Suprapubic skin (tissue), 4 donors: ENCODE measurements at regions not wholly inside any gene's neighbourhood (a gene's known extent, or its start where the extent isn't known, plus 50 kb on each side); places are given as distances from the start of the nearest gene placed in this dataset.

Experiments
- EP300 ChIP-seq: sonication (generic); formaldehyde crosslinking; IDR thresholded peaks from one replicate; pipeline ENCODE4 v1.6.1; 2017; ENCODE audit warnings: antibody characterized with exemption
- POLR2A ChIP-seq, 2 donors: fragments of 450-650 bp; IDR thresholded peaks; one replicate each; pipeline ENCODE4 v1.6.1; 2017; ENCODE audit warnings: antibody characterized with exemption in 2 of 2, mild to moderate bottlenecking in 2 of 2, moderate library complexity in 2 of 2
- POLR2AphosphoS5 ChIP-seq, 3 donors: sonication (generic); formaldehyde crosslinking; IDR thresholded peaks; one replicate each; pipeline ENCODE4 v1.6.1; 2017; ENCODE audit warnings: antibody characterized with exemption in 3 of 3
- TF ChIP-seq, protein P1 (sequence below), 2 donors: fragments of 200-600 bp in 1 of 2; fragments of 450-650 bp in 1 of 2; sonication (generic) in 1 of 2; IDR thresholded peaks; one replicate each; pipeline ENCODE4 v1.5.1; 2016 to 2019; ENCODE audit warnings: antibody characterized with exemption in 2 of 2, mild to moderate bottlenecking in 1 of 2, moderate library complexity in 1 of 2

DNA sequence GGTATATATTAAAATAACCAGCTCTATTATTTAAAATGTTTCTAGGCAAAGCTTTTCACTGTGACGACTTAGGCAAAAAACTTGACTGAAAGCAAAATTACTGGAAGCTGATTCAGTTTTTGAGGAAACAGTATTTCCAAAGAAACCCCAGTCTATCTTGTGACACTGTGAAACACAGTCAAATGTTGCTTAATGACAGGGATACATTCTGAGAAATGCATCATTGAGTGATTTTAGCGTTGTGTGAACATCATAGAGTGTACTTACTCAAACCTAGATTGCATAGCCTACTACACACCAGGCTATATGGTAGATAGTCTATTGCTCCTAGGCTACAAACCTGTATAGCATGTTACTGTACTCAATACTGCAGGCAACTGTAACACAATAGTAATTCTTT, 116.9 kb upstream of the KCNK1 start:
- TF ChIP-seq, protein P1, sequence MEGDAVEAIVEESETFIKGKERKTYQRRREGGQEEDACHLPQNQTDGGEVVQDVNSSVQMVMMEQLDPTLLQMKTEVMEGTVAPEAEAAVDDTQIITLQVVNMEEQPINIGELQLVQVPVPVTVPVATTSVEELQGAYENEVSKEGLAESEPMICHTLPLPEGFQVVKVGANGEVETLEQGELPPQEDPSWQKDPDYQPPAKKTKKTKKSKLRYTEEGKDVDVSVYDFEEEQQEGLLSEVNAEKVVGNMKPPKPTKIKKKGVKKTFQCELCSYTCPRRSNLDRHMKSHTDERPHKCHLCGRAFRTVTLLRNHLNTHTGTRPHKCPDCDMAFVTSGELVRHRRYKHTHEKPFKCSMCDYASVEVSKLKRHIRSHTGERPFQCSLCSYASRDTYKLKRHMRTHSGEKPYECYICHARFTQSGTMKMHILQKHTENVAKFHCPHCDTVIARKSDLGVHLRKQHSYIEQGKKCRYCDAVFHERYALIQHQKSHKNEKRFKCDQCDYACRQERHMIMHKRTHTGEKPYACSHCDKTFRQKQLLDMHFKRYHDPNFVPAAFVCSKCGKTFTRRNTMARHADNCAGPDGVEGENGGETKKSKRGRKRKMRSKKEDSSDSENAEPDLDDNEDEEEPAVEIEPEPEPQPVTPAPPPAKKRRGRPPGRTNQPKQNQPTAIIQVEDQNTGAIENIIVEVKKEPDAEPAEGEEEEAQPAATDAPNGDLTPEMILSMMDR (IDR thresholded peaks at IDR 0.05), result no peak
- TF ChIP-seq POLR2AphosphoS5 (IDR thresholded peaks at IDR 0.05) (no peak), POLR2A (IDR thresholded peaks at IDR 0.05) (no peak), EP300 (no peak)
